ENCODE measurements at regions not wholly inside any gene's neighbourhood (a gene's known extent, or its start where the extent isn't known, plus 50 kb on each side); places are given as distances from the start of the nearest gene placed in this dataset.

- TF ChIP-seq CTCF (IDR thresholded peaks at IDR 0.05) (no peak), POLR2A (IDR thresholded peaks at IDR 0.05) (no peak)
Measured at GRCh38 chr3:166900866-166901577, 479.1 kb downstream of the ZBBX start.

All from gastroesophageal sphincter (tissue), 3 donors.